22Rv1 (cell line): ENCODE measurements at regions not wholly inside any gene's neighbourhood (a gene's known extent, or its start where the extent isn't known, plus 50 kb on each side); places are given as distances from the start of the nearest gene placed in this dataset.

Experiments
- CTCF ChIP-seq: fragments of 450-650 bp; IDR thresholded peaks from 2 replicates; pipeline ENCODE4 v1.5.1; 2017; ENCODE audit warnings: mild to moderate bottlenecking
- ZFX ChIP-seq: fragments of 450-650 bp; IDR thresholded peaks from 2 replicates; pipeline ENCODE4 v1.6.1; 2017; ENCODE audit warnings: antibody characterized with exemption, borderline replicate concordance

- TF ChIP-seq CTCF (no peak), ZFX (no peak)
Observed at GRCh38 chr17:70292366-70292765, 123.0 kb downstream of the KCNJ2 start.
